Stimulated activated CD4-positive, alpha-beta T cell treated with anti-CD3 and anti-CD28 coated beads, Interleukin-4, amount 100 ng/mL, for 4 hours (primary cell): ENCODE measurements at regions not wholly inside any gene's neighbourhood (a gene's known extent, or its start where the extent isn't known, plus 50 kb on each side); places are given as distances from the start of the nearest gene placed in this dataset.
A peak's percentile ranks its signal among the peaks of the same experiment; 100 is the strongest.

ENCODE experiments used
- DNase-seq, 2 experiments: peaks; one replicate each; pipeline ENCODE4 v3.0.0-alpha.2; 2020

DNA sequence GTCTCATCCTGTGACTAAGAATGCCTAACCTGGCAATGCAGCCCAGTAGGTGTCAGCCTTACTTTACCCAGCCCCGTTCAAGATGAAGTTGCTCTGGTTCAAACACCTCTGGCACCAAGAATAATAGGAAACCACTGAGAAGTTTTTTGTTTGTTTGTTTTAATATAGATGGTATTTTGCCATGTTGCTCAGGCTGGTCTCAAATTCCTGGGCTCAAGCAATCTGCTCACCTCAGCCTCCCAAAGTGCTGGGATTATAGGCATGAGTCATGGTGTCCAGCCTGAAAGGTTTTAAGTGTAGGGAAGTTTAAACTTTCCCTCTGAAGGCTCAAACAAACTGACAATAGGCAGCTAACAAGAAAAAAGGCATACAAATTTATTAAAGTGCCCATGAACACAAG lies 51.2 kb upstream of the ABCC4 start:
- DNase-seq: no peak

DNA sequence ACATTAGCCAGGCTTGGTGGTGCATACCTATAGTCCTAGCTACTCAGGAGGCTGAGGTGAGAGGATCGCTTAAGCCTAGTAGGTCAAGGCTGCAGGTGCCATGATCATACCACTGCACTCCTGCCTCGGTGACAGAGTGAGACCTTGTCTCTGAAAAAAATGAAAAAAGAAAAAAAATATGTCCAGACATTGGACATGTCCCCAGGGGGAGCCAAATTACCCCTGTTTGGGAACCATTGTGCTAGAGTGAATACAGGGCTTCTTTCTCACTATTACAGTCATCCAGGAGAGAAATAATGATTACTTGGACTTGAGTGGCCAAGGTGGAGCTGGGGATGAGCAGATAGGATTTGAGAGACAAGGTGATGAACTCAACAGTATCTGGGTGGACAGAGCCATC lies 52.9 kb upstream of the ABCC4 start:
- no peak for DNase-seq

DNA sequence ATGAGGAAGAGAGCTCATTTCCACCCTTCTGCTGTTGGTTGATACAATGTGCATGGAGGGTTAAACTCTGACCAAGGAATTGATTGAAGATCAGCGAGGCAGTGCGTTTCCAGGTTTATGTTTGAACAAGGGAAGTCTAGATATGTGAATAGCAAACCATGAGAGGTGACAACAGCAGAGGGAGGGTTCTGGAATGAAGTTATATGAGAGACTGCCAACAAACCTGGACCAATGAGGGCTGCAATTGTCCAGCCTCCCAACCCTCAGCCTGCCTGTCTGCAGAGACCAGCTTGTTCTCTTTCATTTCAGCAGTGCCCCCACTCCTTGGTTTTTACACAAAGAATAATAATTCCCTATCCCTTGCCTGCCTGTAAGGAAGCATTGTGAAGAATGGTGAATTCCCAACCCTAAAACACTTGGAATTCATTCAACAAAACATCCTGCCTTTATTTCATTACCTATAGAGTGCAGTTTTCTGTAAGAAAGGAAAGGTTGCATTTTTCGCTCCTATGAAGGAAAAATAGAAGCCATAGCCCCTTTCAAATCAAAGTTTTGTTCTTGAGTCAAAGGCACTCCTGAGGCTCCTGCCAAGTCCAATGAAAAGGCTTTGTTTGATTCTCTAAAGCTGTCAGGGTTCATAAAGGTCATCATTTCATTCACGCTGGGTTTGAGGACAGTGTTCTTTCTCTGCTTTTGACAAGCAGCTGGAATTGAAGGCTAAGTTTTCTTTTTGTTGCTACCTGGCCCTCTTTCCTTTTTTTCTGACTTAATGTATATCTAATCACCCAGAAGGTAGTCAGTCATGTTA lies 53.6 kb upstream of the ABCC4 start:
- DNase-seq: no peak

DNA sequence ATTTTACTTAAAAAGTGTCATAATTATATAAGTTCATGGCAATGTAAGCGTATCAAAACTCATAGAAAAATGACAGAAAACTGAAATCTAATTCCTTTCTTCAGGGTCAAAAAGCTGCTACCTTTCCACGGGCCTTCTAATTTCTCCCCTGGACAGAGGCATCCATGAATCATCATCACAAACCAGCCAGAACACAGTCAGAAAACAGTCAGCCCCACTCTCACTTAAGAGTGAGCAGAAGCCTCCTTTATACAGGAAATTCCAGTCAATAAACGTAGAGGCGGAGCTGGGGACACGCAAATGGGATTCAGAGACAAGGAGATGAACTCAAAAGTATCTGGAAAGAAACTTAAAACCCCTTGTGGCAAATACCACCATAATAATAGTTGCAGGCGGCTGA lies 54.2 kb upstream of the ABCC4 start:
- no peak for DNase-seq

DNA sequence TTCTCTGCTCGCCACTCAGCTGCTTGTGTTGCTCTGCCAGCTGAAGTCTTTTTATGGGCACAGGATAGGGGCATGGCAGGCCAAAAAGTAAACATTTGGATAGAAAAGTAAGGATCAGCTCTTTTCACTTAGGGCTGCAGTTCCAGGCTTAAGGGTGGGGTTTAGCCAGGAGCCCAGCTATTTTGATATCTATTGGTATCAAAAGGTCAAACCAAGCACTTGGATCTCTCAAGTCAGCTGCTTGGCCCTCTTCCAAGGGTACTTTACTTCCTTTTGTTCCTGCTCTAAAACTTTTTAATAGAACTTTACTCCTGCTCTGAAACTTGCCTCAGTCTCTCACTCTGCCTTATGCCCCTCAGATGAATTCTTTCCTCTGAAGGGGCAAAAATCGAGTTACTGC lies 55.7 kb upstream of the ABCC4 start:
- no peak for DNase-seq

DNA sequence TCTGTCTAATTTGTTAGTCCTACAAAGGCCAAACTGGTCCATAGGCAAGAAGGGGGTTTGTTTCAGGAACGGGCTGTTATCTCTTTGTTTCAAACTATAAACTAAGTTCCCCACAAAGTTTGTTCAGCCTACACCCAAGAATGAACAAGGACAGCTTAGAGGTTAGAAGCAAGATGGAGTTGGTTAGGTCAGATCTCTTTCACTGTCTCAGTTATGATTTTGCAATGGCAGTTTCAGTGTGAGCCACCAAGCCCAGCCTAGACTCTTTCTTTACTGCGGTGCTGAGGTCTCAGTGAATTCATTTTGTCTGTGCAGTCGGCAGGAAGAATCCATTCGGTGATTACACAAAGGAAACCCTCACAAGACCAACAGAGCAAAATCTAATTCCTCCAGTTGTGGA lies 56.6 kb upstream of the ABCC4 start:
- no peak for DNase-seq

DNA sequence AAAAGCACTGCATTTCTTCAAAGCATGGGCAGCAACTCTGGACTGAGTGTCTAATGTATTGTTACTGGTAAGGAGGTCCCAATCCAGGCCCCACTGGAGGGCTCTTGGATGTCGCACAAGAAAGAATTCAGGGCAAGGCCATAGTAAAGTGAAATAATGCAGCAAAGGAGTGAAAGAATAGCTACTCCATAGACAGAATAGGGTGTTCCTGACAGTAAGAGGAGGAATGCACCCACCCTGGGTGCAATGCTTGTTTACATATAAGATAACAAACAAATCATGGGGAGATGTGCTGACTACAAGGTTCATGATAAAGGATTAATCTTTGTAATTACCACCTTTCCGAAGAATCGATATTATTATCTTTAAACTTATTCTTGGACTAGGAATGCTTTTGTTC lies 58.8 kb upstream of the ABCC4 start:
- DNase-seq: no peak

DNA sequence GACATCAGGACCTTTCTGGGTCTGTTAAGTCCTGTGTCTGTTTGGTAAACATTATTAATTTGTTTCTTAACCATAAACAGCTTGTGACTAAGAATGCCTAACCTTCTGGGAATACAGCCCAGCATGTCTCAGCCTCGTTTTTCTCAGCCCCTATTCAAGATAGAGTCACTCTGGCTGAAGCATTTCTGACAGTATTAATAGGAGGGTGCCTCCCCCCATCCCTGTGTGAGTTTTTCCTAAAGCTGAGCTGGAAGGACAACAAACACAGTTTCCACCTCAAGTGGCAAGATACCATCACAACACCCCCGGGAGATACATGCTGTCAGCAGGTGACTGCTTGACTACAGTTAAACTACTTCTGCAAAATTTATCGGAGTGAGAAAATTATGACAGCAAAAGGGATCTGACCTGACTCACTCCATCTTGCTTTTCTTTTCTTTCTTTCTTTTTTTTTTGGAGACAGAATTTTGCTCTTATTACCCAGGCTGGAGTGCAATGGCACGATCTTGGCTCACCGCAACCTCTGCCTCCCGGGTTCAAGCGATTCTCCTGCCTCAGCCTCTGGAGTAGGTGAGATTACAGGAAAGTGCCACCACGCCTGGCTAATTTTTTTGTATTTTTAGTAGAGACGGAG lies 59.3 kb upstream of the ABCC4 start:
- no peak for DNase-seq

DNA sequence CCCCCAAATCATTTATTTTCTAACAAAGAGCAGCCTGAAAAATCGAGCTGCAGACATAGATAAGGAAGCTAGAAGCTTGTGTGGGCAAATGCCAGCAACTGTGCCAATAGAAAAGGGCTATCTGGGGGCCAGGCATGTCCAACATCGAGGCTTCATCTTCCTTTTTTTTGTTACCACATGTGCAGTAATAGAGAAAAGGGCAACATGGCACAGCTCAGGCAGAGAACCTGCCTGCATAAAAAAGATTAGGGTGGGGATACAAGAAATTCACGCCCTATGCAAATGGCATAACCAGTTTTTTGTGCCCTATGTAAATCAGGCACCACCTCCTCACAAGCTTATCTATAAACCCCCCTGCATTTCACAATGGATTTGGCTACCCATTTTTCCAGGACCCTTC lies 60.4 kb upstream of the ABCC4 start:
- no peak for DNase-seq

DNA sequence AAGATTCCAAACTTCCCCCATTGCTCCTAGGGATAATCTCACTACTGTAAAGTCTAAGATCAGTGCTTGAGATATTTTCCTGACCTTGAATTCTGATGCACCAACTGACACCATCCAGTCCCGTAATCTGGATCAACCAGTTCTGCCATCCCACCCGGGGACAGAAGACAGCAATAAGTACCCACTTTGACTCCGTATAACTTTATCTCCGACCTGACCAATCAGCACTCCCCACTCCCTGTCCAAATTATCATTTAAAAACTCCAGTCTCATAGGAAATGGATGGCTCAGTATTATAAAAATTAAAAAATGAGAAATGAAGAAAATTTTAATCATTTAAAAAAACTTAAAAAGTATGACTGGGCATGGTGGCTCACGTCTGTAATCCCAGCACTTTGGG lies 61.4 kb upstream of the ABCC4 start:
- no peak for DNase-seq

DNA sequence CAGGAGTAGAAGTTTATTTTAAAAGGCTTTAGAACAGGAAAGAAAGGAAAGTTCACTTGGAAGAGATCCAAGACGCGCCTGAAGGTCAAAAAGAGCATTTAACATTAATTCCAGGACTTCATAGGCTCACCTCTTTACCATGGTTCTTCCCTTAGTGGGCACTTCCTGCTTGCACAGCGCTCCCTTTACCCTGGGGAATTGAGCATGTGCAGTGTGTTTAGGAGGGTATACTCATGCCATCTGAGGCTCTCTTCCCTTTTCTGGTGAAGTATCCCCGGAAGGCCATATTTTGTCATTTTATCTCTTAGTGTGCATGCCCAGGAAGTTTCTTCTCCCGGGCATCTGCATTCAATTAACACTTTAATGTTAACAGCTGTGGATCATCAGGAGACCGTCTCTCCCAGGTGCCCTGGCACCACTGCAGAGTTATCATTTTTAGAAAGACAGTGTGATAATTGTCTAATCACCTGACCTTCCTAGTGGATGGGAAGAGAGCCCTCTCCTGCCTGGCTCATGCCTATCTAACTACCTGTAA lies 66.1 kb upstream of the ABCC4 start:
- DNase-seq: no peak

DNA sequence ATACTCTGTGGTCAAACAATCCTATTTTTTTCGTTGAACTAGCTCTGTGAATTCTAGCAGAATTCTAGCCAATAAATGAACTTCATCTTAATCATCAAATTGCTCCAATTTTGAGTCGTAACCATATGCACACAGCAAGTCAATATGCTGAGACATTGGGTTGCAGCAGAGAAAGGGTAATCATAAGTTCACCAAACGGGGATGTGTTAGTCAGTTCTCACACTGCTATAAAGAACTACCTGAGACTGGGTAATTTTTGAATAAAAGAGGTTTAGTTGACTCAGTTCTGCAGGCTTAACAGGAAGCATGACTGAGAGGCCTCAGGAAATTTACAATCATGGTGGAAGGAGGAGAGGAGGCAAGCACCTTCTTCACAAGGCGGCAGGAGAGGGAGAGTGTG lies 67.7 kb upstream of the ABCC4 start:
- DNase-seq: no peak

DNA sequence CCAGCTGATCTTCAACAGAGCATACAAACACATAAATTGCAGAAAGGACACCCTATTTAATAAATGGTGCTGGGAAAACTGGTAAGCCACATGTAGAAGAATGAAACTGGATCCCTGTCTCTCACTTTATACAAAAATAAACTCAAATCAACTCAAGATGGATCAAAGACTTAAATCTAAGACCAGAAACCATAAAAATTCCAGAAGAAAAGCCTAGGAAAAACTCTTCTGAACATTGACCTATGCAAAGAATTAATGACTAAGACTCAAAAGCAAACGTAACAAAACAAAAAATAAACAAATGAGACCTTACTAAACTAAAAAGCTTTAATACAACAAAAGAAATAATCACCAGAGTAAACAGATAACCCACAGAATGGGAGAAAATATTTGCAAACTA lies 74.5 kb upstream of the ABCC4 start:
- DNase-seq: no peak

DNA sequence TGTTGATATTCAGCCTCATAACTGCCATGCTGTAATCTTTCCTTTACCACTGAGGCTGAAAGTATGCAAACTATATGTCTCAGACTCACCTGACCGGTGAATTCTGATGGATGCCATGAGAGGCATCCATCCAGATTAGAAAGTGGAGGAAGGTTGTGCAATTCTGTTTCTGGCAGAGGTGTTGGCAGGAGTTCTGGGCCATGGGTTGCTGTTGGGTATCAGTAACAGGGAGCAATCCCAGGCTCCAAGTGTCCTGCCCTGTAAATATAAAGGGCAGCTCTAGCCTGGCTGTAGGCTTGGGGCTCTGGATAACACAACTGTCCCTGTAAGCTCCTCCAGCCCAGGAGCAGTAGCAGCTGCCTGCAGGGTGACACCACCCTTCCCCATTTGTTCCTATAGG lies 77.4 kb upstream of the ABCC4 start:
- DNase-seq: no peak

DNA sequence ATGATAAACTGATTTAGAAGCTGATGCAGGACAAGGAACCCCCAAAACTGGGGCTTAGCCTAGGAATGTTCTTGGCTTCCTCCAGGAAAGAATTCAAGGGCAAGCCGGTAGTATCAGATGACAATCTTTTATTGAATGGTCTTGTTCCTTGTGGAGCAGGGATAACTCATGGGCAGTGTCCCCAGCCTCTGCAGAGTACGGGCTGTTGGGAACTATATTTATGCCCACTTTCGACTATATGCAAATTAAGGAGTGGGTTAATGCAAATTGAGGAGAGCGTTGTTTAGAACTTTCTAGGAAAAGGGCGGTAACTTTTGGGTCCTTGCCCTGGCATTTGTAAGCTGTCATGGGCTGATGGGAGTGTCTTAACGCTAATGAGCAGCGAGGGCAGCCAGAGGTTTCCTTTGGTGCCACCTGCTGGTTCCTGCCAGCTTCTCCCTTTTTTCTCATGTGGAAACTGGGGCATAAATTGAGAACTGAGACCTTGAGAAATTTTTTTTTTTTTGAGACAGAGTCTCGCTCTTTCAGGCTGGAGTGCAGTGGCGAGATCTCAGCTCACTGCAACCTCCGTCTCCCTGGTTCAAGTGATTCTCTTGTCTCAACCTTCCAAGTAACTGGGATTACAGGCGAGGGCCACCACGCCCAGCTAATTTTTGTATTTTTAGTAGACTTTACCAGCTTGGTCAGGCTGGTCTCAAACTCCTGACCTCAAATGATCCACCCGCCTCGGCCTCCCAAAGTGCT lies 79.4 kb upstream of the ABCC4 start:
- DNase-seq: peak; percentile 55 to 62

DNA sequence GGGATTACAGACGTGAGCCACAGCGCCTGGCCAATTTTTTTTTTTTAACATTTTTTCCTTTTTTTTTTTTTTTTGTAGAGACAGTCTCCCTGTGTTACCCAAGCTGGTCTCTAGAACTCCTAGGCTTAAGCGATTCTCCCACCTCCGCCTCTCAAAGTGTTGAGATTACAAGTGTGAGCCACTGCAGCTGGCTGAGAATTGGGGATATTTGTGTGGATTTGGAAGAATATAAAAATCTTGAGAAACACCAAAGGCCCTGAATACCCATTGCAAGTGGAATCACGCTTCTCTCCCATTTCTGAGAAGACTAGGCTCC lies 79.9 kb upstream of the ABCC4 start:
- no peak for DNase-seq

DNA sequence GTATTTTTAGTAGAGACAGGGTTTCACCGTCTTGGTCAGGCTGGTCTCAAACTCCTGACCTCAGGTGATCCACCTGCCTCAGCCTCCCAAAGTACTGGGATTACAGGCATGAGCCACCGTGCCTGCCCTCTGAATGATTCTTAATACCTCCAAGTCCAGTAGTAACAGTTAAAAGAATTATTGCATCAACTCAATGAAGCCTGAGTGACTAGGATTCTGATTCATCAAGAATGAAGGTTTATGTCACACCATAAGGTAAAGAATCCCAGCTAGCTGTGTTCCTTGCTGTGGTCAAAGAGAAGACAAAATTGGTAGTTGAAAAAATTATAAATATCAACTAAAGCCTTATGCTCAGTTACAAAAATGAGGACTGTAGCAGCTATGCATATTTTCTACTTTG lies 81.2 kb upstream of the ABCC4 start:
- DNase-seq: no peak

DNA sequence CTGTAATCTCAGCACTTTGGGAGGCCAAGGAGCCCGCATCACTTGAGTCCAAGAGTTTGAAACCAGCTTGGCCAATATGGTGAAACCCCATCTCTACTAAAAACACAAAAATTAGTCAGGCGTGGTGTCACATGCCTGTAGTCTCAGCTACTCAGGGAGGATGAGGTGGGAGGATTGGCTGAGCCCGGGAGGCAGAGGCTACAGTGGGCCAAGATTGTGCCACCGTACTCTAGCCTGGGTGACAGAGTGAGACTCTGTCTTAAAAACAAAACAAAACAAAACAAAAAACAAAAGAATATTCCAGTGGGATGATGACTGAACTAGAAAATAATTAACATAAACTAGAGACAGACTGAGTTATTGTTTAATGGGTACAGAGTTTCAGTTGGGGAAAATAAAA lies 81.7 kb upstream of the ABCC4 start:
- DNase-seq: no peak

DNA sequence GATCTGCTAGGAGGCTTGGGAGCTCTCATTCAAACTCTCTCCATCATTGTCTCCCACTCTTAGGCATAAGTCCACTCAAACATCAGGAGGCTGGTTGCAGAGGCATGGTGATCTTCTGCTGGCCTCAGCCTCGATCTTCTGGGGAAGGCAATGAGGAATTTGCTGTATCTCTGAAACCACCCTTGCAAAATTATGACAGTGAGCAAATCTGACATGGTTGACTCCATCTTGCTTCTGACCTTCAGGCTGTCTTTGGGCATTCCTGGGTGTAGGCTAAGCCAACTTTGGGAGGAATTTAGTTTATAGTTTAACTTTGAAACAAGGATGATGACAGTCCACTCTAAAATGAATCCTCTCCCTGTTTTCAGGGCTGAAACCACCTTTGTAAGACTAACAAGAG lies 84.1 kb upstream of the ABCC4 start:
- no peak for DNase-seq

DNA sequence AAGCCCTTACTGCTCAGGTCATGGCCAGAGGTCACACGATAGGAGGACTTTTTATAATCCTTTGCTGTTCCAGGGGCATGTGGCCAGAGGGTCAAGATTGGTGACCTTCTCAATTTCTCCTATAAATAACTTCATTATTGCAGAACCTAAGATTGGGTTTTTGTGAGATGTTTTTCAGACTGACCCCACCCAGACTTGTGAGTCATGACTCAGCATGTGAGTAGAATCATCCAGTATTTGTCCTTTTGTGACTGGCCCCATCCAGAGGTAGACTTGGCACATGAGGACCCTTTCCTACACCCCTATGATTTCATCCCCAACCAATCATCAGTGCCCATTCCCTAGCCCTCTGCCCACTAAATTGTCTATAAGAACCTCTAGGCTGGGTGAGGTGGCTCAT lies 84.5 kb upstream of the ABCC4 start:
- no peak for DNase-seq

DNA sequence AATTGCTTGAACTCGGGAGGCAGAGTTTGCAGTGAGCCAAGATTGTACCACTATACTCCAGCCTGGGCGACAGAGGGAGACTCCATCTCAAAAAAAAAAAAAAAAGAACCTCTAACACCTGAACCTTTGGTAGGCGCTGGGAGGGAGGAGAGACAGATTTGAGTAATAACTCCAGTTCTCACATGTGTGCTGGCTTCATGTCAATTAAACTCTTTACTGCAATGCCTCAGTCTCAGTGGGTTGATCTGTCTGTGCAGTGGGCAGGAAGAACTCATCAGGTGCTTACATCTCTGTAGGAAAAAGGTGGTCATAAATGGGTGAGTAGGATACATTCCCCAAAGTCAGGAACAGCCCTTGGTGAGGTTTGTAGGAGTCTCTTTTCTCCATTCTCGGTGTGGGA lies 85.1 kb upstream of the ABCC4 start:
- no peak for DNase-seq

DNA sequence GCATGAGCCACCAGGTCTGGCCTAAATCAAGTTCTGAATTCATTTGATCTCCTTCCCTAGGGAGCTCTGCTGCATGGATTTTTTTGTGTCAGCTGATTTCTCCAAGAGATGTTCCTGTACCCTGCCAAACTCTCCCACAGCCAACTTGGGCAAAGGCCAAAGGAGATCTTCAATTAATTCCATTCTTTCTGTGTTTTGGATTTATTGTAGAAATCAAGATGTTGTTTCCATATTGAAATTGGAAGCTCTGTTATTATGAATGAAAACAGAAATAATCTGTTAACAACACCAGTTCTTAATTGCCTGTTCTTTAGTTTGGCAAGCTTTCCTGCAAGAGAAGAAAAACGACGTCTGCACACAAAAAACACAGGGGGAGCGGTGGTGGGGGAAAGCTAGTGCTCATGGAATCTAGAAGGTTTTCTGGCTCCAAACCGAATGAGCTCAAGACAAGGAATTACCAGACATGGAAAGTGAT lies 86.5 kb upstream of the ABCC4 start:
- no peak for DNase-seq

DNA sequence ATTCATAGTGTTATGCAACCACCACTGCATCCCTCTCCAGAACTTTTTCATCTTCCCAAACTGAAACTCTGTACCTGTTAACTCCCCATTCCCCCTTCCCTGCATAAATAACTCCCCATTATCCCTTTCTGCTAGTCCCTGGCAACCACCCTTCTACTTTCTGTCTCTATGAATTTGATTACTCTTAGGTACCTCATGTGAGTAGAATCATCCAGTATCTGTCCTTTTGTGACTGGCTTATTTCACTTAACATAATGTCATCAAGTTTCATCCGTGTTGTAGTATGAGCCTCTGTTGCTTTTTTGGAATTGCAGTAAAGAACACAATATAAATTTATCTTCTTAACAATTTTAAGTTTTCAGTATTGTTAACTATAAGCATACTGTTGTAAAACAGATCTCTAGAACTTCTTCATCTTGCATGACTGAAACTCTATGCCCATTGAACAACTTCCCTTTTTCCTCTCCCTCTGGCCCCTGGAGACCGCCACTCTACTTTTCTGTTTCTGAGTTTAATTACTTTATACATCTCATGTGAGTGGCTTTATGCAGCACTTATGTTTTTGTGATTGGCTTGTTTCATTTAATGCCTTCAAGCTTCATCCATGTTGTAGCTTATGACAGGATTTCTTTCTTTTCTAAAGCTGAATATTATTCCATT lies 87.3 kb upstream of the ABCC4 start:
- no peak for DNase-seq

DNA sequence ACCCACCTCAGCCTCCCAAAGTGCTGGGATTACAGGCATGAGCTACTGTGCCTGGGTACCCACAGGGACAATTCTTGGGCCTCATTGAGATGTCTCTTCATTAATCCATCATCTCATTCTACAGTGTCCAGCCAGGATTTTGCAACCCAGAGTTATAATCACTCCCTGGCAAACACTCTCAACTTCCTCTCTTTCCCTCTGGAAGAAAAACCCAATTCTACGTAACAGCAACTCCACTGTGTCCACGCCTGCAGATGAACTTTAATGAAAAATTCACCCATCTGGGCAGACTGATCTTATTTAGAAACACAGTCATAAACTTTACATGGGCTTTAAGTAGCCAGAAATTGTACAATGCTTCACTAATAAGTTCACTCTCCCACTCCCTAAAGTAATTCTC lies 90.1 kb upstream of the ABCC4 start:
- DNase-seq: no peak
